K562 (cell line): ENCODE measurements at regions not wholly inside any gene's neighbourhood (a gene's known extent, or its start where the extent isn't known, plus 50 kb on each side); places are given as distances from the start of the nearest gene placed in this dataset.

Experiments used
- ATAC-seq: fragments of 200-7000 bp; cut with Tn5 transposase; 3 replicates; pipeline ENCODE4 v1.9.1; 2020; ENCODE audit warnings: moderate library complexity
- BruUV-seq: library from RNA; stranded (reverse); fragments of 400-500 nt; replicated peaks from 2 replicates; lab custom pipeline; 2021; lab: Mats Ljungman, UMichigan
- CTCF ChIA-PET: fragments of 300-600 bp; formaldehyde crosslinking; extraction: SDS; loops from one replicate; lab custom pipeline; 2021; ENCODE audit warnings: low intra/inter-chr PET ratio; lab: Yijun Ruan, JAX
- POLR2A ChIA-PET: fragments of 300-600, 350-650 bp; sonication (Branson Sonifier 250); formaldehyde crosslinking; extraction: SDS; loops from one replicate; lab custom pipeline; 2021; ENCODE audit warnings: antibody characterized with exemption, inconsistent platforms; lab: Yijun Ruan, JAX
- DNase-seq, 4 experiments: peaks; one replicate each; pipeline versions ENCODE4 v3.0.0 to v3.0.0-alpha.2; 2011 to 2018; ENCODE audit warnings: low spot score in 3 of 4, mixed read lengths in 3 of 4; ENCODE audit errors: extremely low read depth in 1 of 4
- FAIRE-seq: peaks from 2 replicates; lab custom pipeline; 2011; peaks lifted over from hg19 to GRCh38; lab: Jason Lieb, UNC
- H2AFZ ChIP-seq: 2 replicates; pipeline ENCODE4 v1.6.0; 2011; ENCODE audit warnings: low read depth, low read length, control low read depth, inconsistent platforms
- H3K27ac ChIP-seq: fragments of 200-600 bp; 3 replicates; pipeline ENCODE4 v1.8.0; 2011; ENCODE audit warnings: low read depth, mild to moderate bottlenecking, control low read depth, inconsistent platforms, low read length, moderate library complexity, mixed read lengths; ENCODE audit errors: extremely low read depth
- H3K27me3 ChIP-seq, 2 experiments: fragments of 300-600 bp in 1 of 2; 2 replicates in 1 of 2; 3 replicates in 1 of 2; pipeline versions ENCODE4 v1.6.0 to v1.8.0; 2011; ENCODE audit warnings: inconsistent platforms in 2 of 2, low read length in 2 of 2, mild to moderate bottlenecking in 1 of 2, mixed read lengths in 1 of 2, moderate library complexity in 1 of 2; ENCODE audit not compliant: control insufficient read depth in 2 of 2, insufficient read depth in 2 of 2
- H3K36me3 ChIP-seq: fragments of 300-600 bp; 3 replicates; pipeline ENCODE4 v1.8.0; 2011; ENCODE audit warnings: mild to moderate bottlenecking, low read length, inconsistent platforms; ENCODE audit not compliant: control insufficient read depth, insufficient read depth
- H3K4me1 ChIP-seq, 2 experiments: fragments of 200-600 bp in 1 of 2; replicated peaks in 1 of 2; 2 replicates in 1 of 2; 3 replicates in 1 of 2; pipeline versions ENCODE4 v1.5.1 to v1.8.0; 2011; ENCODE audit warnings: inconsistent platforms in 2 of 2, low read length in 2 of 2, mild to moderate bottlenecking in 1 of 2, mixed read lengths in 1 of 2, moderate library complexity in 1 of 2; ENCODE audit not compliant: control insufficient read depth in 2 of 2, insufficient read depth in 2 of 2
- H3K4me2 ChIP-seq: 2 replicates; pipeline ENCODE4 v1.6.1; 2011; ENCODE audit warnings: low read length, control low read depth, inconsistent platforms, mixed read lengths; ENCODE audit not compliant: insufficient read depth
- H3K4me3 ChIP-seq: fragments of 200-600 bp; sonication (generic), shearing (Covaris generic); 2 replicates; pipeline ENCODE4 v1.5.1; 2016; ENCODE audit warnings: control low read depth, inconsistent platforms
- H3K79me2 ChIP-seq: fragments of 200-600 bp; 3 replicates; pipeline ENCODE4 v1.8.0; 2011; ENCODE audit warnings: low read length, inconsistent platforms; ENCODE audit not compliant: control insufficient read depth, insufficient read depth
- H3K9ac ChIP-seq, 2 experiments: 2 replicates each; pipeline versions ENCODE4 v1.6.0 to v1.6.1; 2011; ENCODE audit warnings: low read depth in 2 of 2, low read length in 2 of 2, control low read depth in 1 of 2, inconsistent platforms in 1 of 2, mild to moderate bottlenecking in 1 of 2, mixed read lengths in 1 of 2; ENCODE audit not compliant: insufficient read depth in 1 of 2
- H3K9me1 ChIP-seq: one replicate; pipeline ENCODE4 v1.6.0; 2011; ENCODE audit warnings: inconsistent platforms, mild to moderate bottlenecking, low read length, moderate library complexity; ENCODE audit not compliant: control insufficient read depth, insufficient read depth
- H3K9me3 ChIP-seq: replicated peaks from 2 replicates; pipeline ENCODE4 v1.5.1; 2011; ENCODE audit warnings: low read depth, low read length, inconsistent platforms; ENCODE audit not compliant: control insufficient read depth, insufficient read depth
- H4K20me1 ChIP-seq: replicated peaks from 2 replicates; pipeline ENCODE4 v1.6.1; 2011; ENCODE audit warnings: low read length, inconsistent platforms, mixed read lengths; ENCODE audit not compliant: control insufficient read depth, insufficient read depth
- CTCF ChIP-seq, 3 experiments: IDR thresholded peaks in 2 of 3; conservative IDR thresholded peaks in 1 of 3; 2 replicates each; pipeline ENCODE4 v1.5.1; 2011 to 2012; ENCODE audit warnings: low read length in 3 of 3, mild to moderate bottlenecking in 3 of 3, control low read depth in 2 of 3, improper control_type of control experiment in 1 of 3, inconsistent platforms in 1 of 3, low read depth in 1 of 3, mixed read lengths in 1 of 3, moderate library complexity in 1 of 3; ENCODE audit not compliant: insufficient read depth in 2 of 3
- LCOR ChIP-seq: sonication (generic); formaldehyde crosslinking; IDR thresholded peaks from 2 replicates; pipeline ENCODE4 v1.8.0; 2022; ENCODE audit warnings: mild to moderate bottlenecking, missing genetic modification reagents
- PURB ChIP-seq: sonication (generic); formaldehyde crosslinking; IDR thresholded peaks from 2 replicates; pipeline ENCODE4 v1.9.0; 2021; ENCODE audit warnings: low read depth, mild to moderate bottlenecking, missing genetic modification reagents
- RBM15 ChIP-seq: fragments of 200-400 bp; formaldehyde crosslinking; IDR thresholded peaks from 2 replicates; pipeline ENCODE4 v1.6.1; 2018; ENCODE audit warnings: mild to moderate bottlenecking, low read length, moderate library complexity; ENCODE audit not compliant: insufficient read depth
- ZNF780A ChIP-seq: fragments of 250-450 bp; sonication (Bioruptor Pico); IDR thresholded peaks from 2 replicates; pipeline ENCODE4 v1.5.0; 2021; ENCODE audit warnings: mild to moderate bottlenecking
- WGBS: fragments of 100-300 bp; shearing (Covaris generic); methylation state at CpG from one replicate; pipeline ENCODE4 v1.1.6; 2016; ENCODE audit warnings: low coverage, mixed read lengths; ENCODE audit not compliant: insufficient coverage; ENCODE audit errors: missing lambda C conversion rate; 5-methylcytosine and 5-hydroxymethylcytosine counted together
- in situ Hi-C: fragments of 300-500 bp; cut with MboI; formaldehyde crosslinking; loops from 4 replicates; pipeline ENCODE4 v1.15.0; 2018; ENCODE audit warnings: inconsistent platforms, mixed read lengths
- intact Hi-C: fragments of 100-400 bp; cut with micrococcal nuclease; formaldehyde crosslinking; loops from 2 replicates; pipeline ENCODE4 v1.14.2; 2022

- Histone ChIP-seq H3K27me3 (no peaks in the 10 kb centered on the region; a peak in 1 of 5 replicates), H3K9ac (no peak overlapping the region), H3K36me3 (no peaks in the 10 kb centered on the region), H3K27ac (no peak overlapping the region), H2AFZ (no peak overlapping the region), H3K4me3 (no peak overlapping the region), H3K79me2 (no peaks in the 10 kb centered on the region), H3K4me2 (no peak overlapping the region), H3K9me3 (no peaks in the 10 kb centered on the region; the same call in 1 of the 2 replicates), H3K4me1 (peaks cover 0 to 15% of the 10 kb centered on the region in 2 experiments; a peak in 3 of 5 replicates), H3K9me1 (no peaks in the 10 kb centered on the region), H4K20me1 (no peaks in the 10 kb centered on the region)
- intact Hi-C loops (loop anchor here (2.0 kb wide), 1 partner anchor 59 kb away; no protein-coding TSS in a partner anchor), in situ Hi-C loops (no loop called here)
- ChIA-PET POLR2A (no interaction called here), CTCF (no interaction called here)
- no TSS peak for BruUV-seq
- no peak for DNase-seq
- FAIRE-seq: no peak
- WGBS: 18% methylated on average over 2 of the region's 2 CpGs
- ATAC-seq: peak; percentile 19; the same call in 1 of the 3 replicates
- TF ChIP-seq ZNF780A (CRISPR knock-in tag): no peak
- TF ChIP-seq RBM15: no peak
- TF ChIP-seq PURB (CRISPR knock-in tag): no peak
- TF ChIP-seq LCOR (CRISPR knock-in tag): 0 out of 2 replicates have a peak, but pooled peaks have one; percentile 30
- 0 out of 6 replicates have a peak, but pooled peaks of 1 of the 3 experiments have one; percentile 6 for TF ChIP-seq CTCF (IDR thresholded peaks at IDR 0.05 in 2 of 3, conservative IDR thresholded peaks at IDR 0.05 in 1 of 3; ENCODE audit: insufficient read depth in 2 of 3, low read depth in 1 of 3, low read length in 3 of 3)
Observed at GRCh38 chr7:106521541-106521940, 139.4 kb downstream of the CCDC71L start.
